Neural progenitor cell (in vitro differentiated cells): ENCODE measurements at regions not wholly inside any gene's neighbourhood (a gene's known extent, or its start where the extent isn't known, plus 50 kb on each side); places are given as distances from the start of the nearest gene placed in this dataset.

Experiments
- CTCF ChIP-seq: fragments of 200-600 bp; sonication (generic); IDR thresholded peaks from 2 replicates; pipeline ENCODE4 v1.5.1; 2017; ENCODE audit warnings: antibody characterized with exemption, mild to moderate bottlenecking
- EZH2 ChIP-seq: fragments of 200-600 bp; sonication (generic); IDR thresholded peaks from 2 replicates; pipeline ENCODE4 v1.6.1; 2017; ENCODE audit warnings: antibody characterized with exemption, mild to moderate bottlenecking, moderate library complexity
- EZH2phosphoT487 ChIP-seq: fragments of 200-600 bp; sonication (generic); IDR thresholded peaks from 2 replicates; pipeline ENCODE4 v1.6.1; 2017; ENCODE audit warnings: antibody characterized with exemption

GRCh38 chr6:90764001-90764400, 177.1 kb upstream of the MAP3K7 start:
- TF ChIP-seq EZH2 (no peak), CTCF (no peak), EZH2phosphoT487 (no peak)
